Fibroblast of pulmonary artery (primary cell): ENCODE measurements at regions not wholly inside any gene's neighbourhood (a gene's known extent, or its start where the extent isn't known, plus 50 kb on each side); places are given as distances from the start of the nearest gene placed in this dataset.

Experiments used
- DNase-seq: peaks from one replicate; pipeline ENCODE4 v3.0.0-alpha.2; 2010; ENCODE audit warnings: low read depth
- H3K4me3 ChIP-seq: replicated peaks from 2 replicates; pipeline ENCODE4 v1.5.1; 2011; ENCODE audit warnings: low read depth, mild to moderate bottlenecking, control low read depth, low read length, moderate library complexity
- TF ChIP-seq, protein P1 (sequence below): IDR thresholded peaks from 2 replicates; pipeline ENCODE4 v1.5.1; 2011; ENCODE audit warnings: mild to moderate bottlenecking, control low read depth, low read length, inconsistent platforms; ENCODE audit errors: missing control alignments

GRCh38 chr13:34114581-34114980 lies 296.6 kb downstream of the RFC3 start:
- H3K4me3 ChIP-seq = no peak overlapping the region
- DNase-seq = no peak
- TF ChIP-seq, protein P1, sequence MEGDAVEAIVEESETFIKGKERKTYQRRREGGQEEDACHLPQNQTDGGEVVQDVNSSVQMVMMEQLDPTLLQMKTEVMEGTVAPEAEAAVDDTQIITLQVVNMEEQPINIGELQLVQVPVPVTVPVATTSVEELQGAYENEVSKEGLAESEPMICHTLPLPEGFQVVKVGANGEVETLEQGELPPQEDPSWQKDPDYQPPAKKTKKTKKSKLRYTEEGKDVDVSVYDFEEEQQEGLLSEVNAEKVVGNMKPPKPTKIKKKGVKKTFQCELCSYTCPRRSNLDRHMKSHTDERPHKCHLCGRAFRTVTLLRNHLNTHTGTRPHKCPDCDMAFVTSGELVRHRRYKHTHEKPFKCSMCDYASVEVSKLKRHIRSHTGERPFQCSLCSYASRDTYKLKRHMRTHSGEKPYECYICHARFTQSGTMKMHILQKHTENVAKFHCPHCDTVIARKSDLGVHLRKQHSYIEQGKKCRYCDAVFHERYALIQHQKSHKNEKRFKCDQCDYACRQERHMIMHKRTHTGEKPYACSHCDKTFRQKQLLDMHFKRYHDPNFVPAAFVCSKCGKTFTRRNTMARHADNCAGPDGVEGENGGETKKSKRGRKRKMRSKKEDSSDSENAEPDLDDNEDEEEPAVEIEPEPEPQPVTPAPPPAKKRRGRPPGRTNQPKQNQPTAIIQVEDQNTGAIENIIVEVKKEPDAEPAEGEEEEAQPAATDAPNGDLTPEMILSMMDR = no peak

DNA sequence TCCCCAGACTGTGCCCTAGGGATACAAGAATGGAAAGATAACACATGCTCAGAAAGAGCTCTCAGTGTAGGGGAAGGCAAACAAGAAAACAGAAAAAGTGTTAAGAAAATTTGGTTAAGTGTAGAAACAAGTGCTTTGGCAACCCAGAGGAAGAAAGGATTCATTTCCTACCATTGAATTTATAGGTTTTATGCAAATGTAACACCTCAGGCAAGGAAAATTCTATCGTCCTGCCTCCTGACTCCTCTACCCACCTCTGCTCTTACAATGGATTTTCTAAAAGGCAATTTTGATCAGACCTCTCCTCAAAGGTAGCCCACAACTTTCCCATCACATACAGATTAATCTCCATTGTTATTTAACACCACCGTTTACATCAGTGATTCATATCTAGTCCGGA lies 298.7 kb downstream of the RFC3 start:
- H3K4me3 ChIP-seq = no peak overlapping the region
- TF ChIP-seq, protein P1 = no peak
- DNase-seq = no peak

DNA sequence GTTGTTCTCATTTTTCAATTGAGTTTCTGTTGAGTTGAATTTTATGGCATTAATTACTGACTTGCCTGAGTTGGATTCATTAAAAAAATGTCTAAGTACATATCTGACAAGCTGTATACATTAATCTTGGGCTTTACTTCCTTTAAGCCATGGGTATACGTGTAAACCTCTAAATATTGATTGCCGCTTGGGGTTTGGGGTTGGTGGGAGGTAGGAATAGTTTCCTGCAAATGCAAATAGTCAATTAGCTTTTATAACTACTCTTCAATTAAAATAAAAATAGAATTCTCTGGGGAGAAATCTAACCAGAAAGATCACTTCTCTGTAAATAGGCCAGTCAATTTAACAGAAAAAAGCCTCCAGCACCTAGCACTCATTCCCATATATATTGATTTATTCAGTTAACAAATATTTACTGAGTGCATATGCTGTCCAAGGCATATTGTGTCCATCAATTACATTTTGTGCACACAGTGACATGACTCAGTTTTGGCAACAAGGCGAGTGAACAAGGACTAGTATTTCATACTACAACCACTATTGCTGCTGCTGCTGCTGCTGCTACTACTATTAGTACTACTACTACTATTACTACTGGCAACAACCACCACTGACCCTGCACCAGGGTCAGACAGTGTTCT lies 306.8 kb downstream of the RFC3 start:
- TF ChIP-seq, protein P1 = no peak
- no peak for DNase-seq
- no peak overlapping the region for H3K4me3 ChIP-seq

GRCh38 chr13:34127523-34127922 lies 309.6 kb downstream of the RFC3 start:
- TF ChIP-seq, protein P1 = no peak
- H3K4me3 ChIP-seq = no peak overlapping the region
- DNase-seq = no peak

DNA sequence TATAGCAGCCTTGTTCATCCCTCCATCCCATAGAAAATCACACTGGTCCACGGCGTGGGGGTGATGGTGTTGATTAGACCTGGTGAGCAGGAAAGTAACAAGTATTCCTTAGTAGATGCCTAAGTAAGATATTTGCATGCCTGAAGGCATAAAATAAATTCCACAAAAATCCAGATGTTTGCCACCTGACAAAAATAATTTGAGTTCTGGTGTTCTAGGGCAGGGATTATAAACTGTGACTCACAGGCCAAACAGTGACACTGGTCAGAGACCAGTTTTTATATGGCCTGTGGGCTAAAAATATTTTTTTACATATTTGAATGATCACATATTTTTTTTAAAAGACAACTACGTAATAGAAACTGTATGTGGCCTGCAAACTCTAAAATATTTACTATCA lies 310.7 kb downstream of the RFC3 start:
- no peak overlapping the region for H3K4me3 ChIP-seq
- DNase-seq = no peak
- TF ChIP-seq, protein P1 = no peak

- TF ChIP-seq, protein P1 = no peak
- H3K4me3 ChIP-seq = no peak overlapping the region
- no peak for DNase-seq
Measured at GRCh38 chr13:34129436-34129835, 311.5 kb downstream of the RFC3 start.

- TF ChIP-seq, protein P1 = no peak
- no peak overlapping the region for H3K4me3 ChIP-seq
- DNase-seq = no peak
Measured at GRCh38 chr13:34137200-34137599, 319.3 kb downstream of the RFC3 start.
